ENCODE measurements at regions not wholly inside any gene's neighbourhood (a gene's known extent, or its start where the extent isn't known, plus 50 kb on each side); places are given as distances from the start of the nearest gene placed in this dataset.

DNA sequence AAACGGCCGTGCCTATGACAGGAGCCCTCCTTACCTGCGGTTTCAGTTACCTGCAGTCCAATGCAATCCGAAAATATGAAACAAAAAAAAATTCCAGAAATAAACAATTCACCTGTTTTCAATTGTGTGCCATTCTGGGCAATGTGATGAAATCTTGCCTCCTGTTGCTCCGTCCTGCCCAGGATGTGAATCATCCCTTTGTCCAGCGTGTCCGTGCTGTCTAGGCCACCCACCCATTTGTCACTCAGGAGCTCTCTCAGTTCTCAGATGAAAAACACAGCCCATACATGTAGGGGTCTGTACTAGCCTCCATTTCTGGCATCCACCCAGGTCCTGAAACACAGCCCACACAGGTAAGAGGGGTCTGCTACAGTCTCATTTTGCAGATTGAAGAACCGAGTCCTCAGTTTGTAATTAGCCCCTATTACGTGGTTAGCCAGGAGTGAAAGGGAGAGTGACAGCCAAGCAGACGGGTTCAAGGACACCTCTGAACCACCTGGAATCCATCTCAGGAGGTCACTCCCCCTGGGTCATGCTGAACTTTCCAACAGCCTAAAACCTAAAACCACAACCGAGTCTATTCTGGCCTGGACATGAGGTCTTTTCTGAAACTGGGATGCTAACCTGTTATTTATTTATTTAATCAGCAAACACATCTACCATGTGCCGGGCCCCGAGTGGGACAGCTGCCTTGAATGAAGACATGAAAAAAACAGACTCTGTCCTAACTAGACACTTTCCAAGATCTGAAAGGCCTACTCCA lies 317.2 kb downstream of the SHANK2 start:
- TF ChIP-seq, protein P1, sequence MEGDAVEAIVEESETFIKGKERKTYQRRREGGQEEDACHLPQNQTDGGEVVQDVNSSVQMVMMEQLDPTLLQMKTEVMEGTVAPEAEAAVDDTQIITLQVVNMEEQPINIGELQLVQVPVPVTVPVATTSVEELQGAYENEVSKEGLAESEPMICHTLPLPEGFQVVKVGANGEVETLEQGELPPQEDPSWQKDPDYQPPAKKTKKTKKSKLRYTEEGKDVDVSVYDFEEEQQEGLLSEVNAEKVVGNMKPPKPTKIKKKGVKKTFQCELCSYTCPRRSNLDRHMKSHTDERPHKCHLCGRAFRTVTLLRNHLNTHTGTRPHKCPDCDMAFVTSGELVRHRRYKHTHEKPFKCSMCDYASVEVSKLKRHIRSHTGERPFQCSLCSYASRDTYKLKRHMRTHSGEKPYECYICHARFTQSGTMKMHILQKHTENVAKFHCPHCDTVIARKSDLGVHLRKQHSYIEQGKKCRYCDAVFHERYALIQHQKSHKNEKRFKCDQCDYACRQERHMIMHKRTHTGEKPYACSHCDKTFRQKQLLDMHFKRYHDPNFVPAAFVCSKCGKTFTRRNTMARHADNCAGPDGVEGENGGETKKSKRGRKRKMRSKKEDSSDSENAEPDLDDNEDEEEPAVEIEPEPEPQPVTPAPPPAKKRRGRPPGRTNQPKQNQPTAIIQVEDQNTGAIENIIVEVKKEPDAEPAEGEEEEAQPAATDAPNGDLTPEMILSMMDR (IDR thresholded peaks at IDR 0.05): no peak
- no peak for TF ChIP-seq ZFX (IDR thresholded peaks at IDR 0.05; ENCODE audit: borderline replicate concordance)
